Effector memory CD4-positive, alpha-beta T cell (primary cell): ENCODE measurements at regions not wholly inside any gene's neighbourhood (a gene's known extent, or its start where the extent isn't known, plus 50 kb on each side); places are given as distances from the start of the nearest gene placed in this dataset.
"Not testable (repeated sequence)": the region's sequence is repeated elsewhere in the genome, so short reads cannot be mapped to it uniquely, and the experiment has no call there.

ENCODE experiments used
- DNase-seq, 3 donors: peaks; one replicate each; pipeline ENCODE4 v3.0.0-alpha.2; 2020
- H3K27ac ChIP-seq: 2 replicates; pipeline ENCODE4 v1.7.0; 2013; ENCODE audit warnings: mild to moderate bottlenecking, low read length, moderate library complexity; ENCODE audit not compliant: insufficient read depth, poor library complexity, severe bottlenecking
- H3K27me3 ChIP-seq: replicated peaks from 2 replicates; pipeline ENCODE4 v1.7.0; 2013; ENCODE audit warnings: mild to moderate bottlenecking, low read length; ENCODE audit not compliant: insufficient read depth, control insufficient read depth, poor library complexity, severe bottlenecking
- H3K36me3 ChIP-seq: 2 replicates; pipeline ENCODE4 v1.7.0; 2013; ENCODE audit warnings: mild to moderate bottlenecking, low read length, moderate library complexity; ENCODE audit not compliant: control insufficient read depth, insufficient read depth
- H3K4me1 ChIP-seq: 2 replicates; pipeline ENCODE4 v1.7.0; 2013; ENCODE audit warnings: low read length, mild to moderate bottlenecking; ENCODE audit not compliant: control insufficient read depth, insufficient read depth, poor library complexity, severe bottlenecking
- H3K4me3 ChIP-seq: 2 replicates; pipeline ENCODE4 v1.7.0; 2013; ENCODE audit warnings: low read length, low read depth, mild to moderate bottlenecking; ENCODE audit not compliant: insufficient read depth, poor library complexity, severe bottlenecking
- H3K9me3 ChIP-seq: 2 replicates; pipeline ENCODE4 v1.7.0; 2013; ENCODE audit warnings: mild to moderate bottlenecking, low read length, moderate library complexity; ENCODE audit not compliant: control insufficient read depth

GRCh38 chr1:224031986-224032385 lies 81.9 kb upstream of the FBXO28 start:
- not testable (repeated sequence) for H3K4me1 ChIP-seq, H3K27ac ChIP-seq, H3K9me3 ChIP-seq, H3K27me3 ChIP-seq, H3K4me3 ChIP-seq, DNase-seq, H3K36me3 ChIP-seq

- H3K4me3 ChIP-seq, H3K4me1 ChIP-seq, H3K36me3 ChIP-seq, H3K9me3 ChIP-seq, H3K27ac ChIP-seq, DNase-seq, H3K27me3 ChIP-seq: not testable (repeated sequence)
Measured at GRCh38 chr1:224030257-224030656, 83.7 kb upstream of the FBXO28 start.

- H3K9me3 ChIP-seq, DNase-seq, H3K4me3 ChIP-seq, H3K36me3 ChIP-seq, H3K27ac ChIP-seq, H3K4me1 ChIP-seq, H3K27me3 ChIP-seq: not testable (repeated sequence)
Measured at GRCh38 chr1:224029286-224030025, 84.5 kb upstream of the FBXO28 start.

- not testable (repeated sequence) for H3K4me1 ChIP-seq, H3K4me3 ChIP-seq, H3K36me3 ChIP-seq
Measured at GRCh38 chr1:224028802-224029201, 85.1 kb upstream of the FBXO28 start.

GRCh38 chr1:224023122-224023521 lies 90.8 kb upstream of the FBXO28 start:
- H3K4me3 ChIP-seq, H3K4me1 ChIP-seq, H3K9me3 ChIP-seq, H3K36me3 ChIP-seq, H3K27ac ChIP-seq, DNase-seq, H3K27me3 ChIP-seq: not testable (repeated sequence)

More at GRCh38 chr1:224028802-224029201, 85.1 kb upstream of the FBXO28 start:
- not testable (repeated sequence) for DNase-seq, H3K9me3 ChIP-seq, H3K27ac ChIP-seq, H3K27me3 ChIP-seq

- not testable (repeated sequence) for H3K36me3 ChIP-seq, H3K27ac ChIP-seq, H3K4me1 ChIP-seq, H3K27me3 ChIP-seq, DNase-seq, H3K4me3 ChIP-seq, H3K9me3 ChIP-seq
Measured at GRCh38 chr1:224022249-224022970, 91.5 kb upstream of the FBXO28 start.

- not testable (repeated sequence) for H3K9me3 ChIP-seq, H3K4me3 ChIP-seq, H3K4me1 ChIP-seq, H3K27ac ChIP-seq, H3K27me3 ChIP-seq, H3K36me3 ChIP-seq, DNase-seq
Measured at GRCh38 chr1:224019866-224020265, 94.0 kb upstream of the FBXO28 start.

GRCh38 chr1:224015782-224016181 lies 98.1 kb upstream of the FBXO28 start:
- H3K9me3 ChIP-seq, H3K27ac ChIP-seq, H3K27me3 ChIP-seq, H3K36me3 ChIP-seq, H3K4me3 ChIP-seq, H3K4me1 ChIP-seq, DNase-seq: not testable (repeated sequence)

- Histone ChIP-seq H3K4me3 (no peak overlapping the region), H3K27ac (no peak overlapping the region), H3K27me3 (no peaks in the 10 kb centered on the region), H3K4me1 (no peaks in the 10 kb centered on the region), H3K9me3 (no peaks in the 10 kb centered on the region), H3K36me3 (no peaks in the 10 kb centered on the region)
- no peak for DNase-seq
Measured at GRCh38 chr1:224014330-224014649, 99.6 kb upstream of the FBXO28 start.

GRCh38 chr1:224013626-224014329 lies 100.1 kb upstream of the FBXO28 start:
- not testable (repeated sequence) for H3K27me3 ChIP-seq, H3K36me3 ChIP-seq, H3K27ac ChIP-seq, DNase-seq, H3K4me3 ChIP-seq, H3K4me1 ChIP-seq, H3K9me3 ChIP-seq
